ENCODE measurements at regions not wholly inside any gene's neighbourhood (a gene's known extent, or its start where the extent isn't known, plus 50 kb on each side); places are given as distances from the start of the nearest gene placed in this dataset.
A peak's percentile ranks its signal among the peaks of the same experiment; 100 is the strongest.

- peaks cover 5% of the 10 kb centered on the region for H3K9me3 Mint-ChIP-seq (ENCODE audit: low read depth)
- no peak for TF ChIP-seq CTCF (IDR thresholded peaks at IDR 0.05; ENCODE audit: unreplicated experiment)
- H3K27ac Mint-ChIP-seq = no peak overlapping the region
- no peak overlapping the region for H3K4me3 Mint-ChIP-seq (ENCODE audit: low read depth)
- DNase-seq (ENCODE audit: low spot score, unreplicated experiment) = no peak
- no peaks in the 10 kb centered on the region for H3K27me3 Mint-ChIP-seq
- no peaks in the 10 kb centered on the region for H3K36me3 Mint-ChIP-seq (ENCODE audit: insufficient read depth)
- H3K4me1 Mint-ChIP-seq (ENCODE audit: low read depth) = peaks cover 12% of the 10 kb centered on the region
These were observed 194.3 kb downstream of the BCHE start for GRCh38 chr3:165642761-165643420.

GRCh38 chr3:165641569-165642310 lies 195.5 kb downstream of the BCHE start:
- no peak for TF ChIP-seq CTCF (IDR thresholded peaks at IDR 0.05; ENCODE audit: unreplicated experiment)
- Mint-ChIP-seq H3K9me3 (ENCODE audit: low read depth) (peaks cover 5% of the 10 kb centered on the region), H3K27me3 (no peaks in the 10 kb centered on the region), H3K36me3 (ENCODE audit: insufficient read depth) (no peaks in the 10 kb centered on the region), H3K4me3 (ENCODE audit: low read depth) (no peak overlapping the region), H3K27ac (peak overlapping the region; percentile 11), H3K4me1 (ENCODE audit: low read depth) (peaks cover 12% of the 10 kb centered on the region)
- DNase-seq (ENCODE audit: low spot score, unreplicated experiment) = no peak

DNA sequence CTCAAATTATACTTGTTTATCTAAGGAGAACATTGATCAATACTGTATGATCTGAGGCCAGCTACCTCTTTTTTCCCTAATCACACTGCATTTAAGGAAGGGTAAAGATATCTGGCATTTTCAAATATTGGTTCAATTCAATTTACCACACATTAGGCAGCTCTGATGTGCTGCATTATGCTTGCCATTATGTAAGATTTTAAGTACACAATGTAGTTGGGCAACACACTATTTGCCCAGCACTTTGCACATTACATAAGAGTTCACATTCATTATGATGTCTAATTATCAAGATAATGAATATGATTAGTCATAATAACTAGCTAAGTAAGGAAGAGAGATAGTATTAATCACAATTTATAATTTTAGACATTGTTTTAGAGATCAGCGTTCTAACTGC lies 196.3 kb downstream of the BCHE start:
- Mint-ChIP-seq H3K36me3 (ENCODE audit: insufficient read depth) (no peaks in the 10 kb centered on the region), H3K4me1 (ENCODE audit: low read depth) (peaks cover 15% of the 10 kb centered on the region), H3K9me3 (ENCODE audit: low read depth) (peaks cover 8% of the 10 kb centered on the region), H3K27me3 (no peaks in the 10 kb centered on the region), H3K4me3 (ENCODE audit: low read depth) (no peak overlapping the region), H3K27ac (no peak overlapping the region)
- DNase-seq (ENCODE audit: low spot score, unreplicated experiment) = no peak
- no peak for TF ChIP-seq CTCF (IDR thresholded peaks at IDR 0.05; ENCODE audit: unreplicated experiment)

- no peak overlapping the region for H3K27ac Mint-ChIP-seq
- H3K27me3 Mint-ChIP-seq = no peaks in the 10 kb centered on the region
- no peak for DNase-seq (ENCODE audit: low spot score, unreplicated experiment)
- no peak overlapping the region for H3K4me3 Mint-ChIP-seq (ENCODE audit: low read depth)
- no peak for TF ChIP-seq CTCF (IDR thresholded peaks at IDR 0.05; ENCODE audit: unreplicated experiment)
- H3K9me3 Mint-ChIP-seq (ENCODE audit: low read depth) = peaks cover 10% of the 10 kb centered on the region
- peaks cover 15% of the 10 kb centered on the region for H3K4me1 Mint-ChIP-seq (ENCODE audit: low read depth)
- H3K36me3 Mint-ChIP-seq (ENCODE audit: insufficient read depth) = no peaks in the 10 kb centered on the region
These were observed 197.2 kb downstream of the BCHE start for GRCh38 chr3:165640031-165640430.

GRCh38 chr3:165638034-165638433 lies 199.2 kb downstream of the BCHE start:
- Mint-ChIP-seq H3K27me3 (no peaks in the 10 kb centered on the region), H3K9me3 (ENCODE audit: low read depth) (peaks cover 24% of the 10 kb centered on the region), H3K4me3 (ENCODE audit: low read depth) (no peak overlapping the region), H3K36me3 (ENCODE audit: insufficient read depth) (no peaks in the 10 kb centered on the region), H3K27ac (no peak overlapping the region), H3K4me1 (ENCODE audit: low read depth) (peaks cover 15% of the 10 kb centered on the region)
- TF ChIP-seq CTCF (IDR thresholded peaks at IDR 0.05; ENCODE audit: unreplicated experiment) = no peak
- no peak for DNase-seq (ENCODE audit: low spot score, unreplicated experiment)
